GM12878 (cell line): ENCODE measurements at regions not wholly inside any gene's neighbourhood (a gene's known extent, or its start where the extent isn't known, plus 50 kb on each side); places are given as distances from the start of the nearest gene placed in this dataset.

Source experiments
- ASH2L ChIP-seq: fragments of 300-600, 200-600 bp; sonication (generic); IDR thresholded peaks from 2 replicates; pipeline ENCODE4 v1.6.1; 2017; ENCODE audit warnings: low read depth, mild to moderate bottlenecking, borderline replicate concordance
- ETV6 ChIP-seq, 2 experiments: fragments of 450-650 bp in 1 of 2; IDR thresholded peaks in 1 of 2; conservative IDR thresholded peaks in 1 of 2; 2 replicates each; pipeline ENCODE4 v1.6.1; 2014; ENCODE audit warnings: antibody characterized with exemption in 1 of 2, borderline replicate concordance in 1 of 2, low read depth in 1 of 2, mild to moderate bottlenecking in 1 of 2, moderate library complexity in 1 of 2
- LARP7 ChIP-seq: fragments of 450-650 bp; IDR thresholded peaks from 2 replicates; pipeline ENCODE4 v1.6.1; 2017; ENCODE audit warnings: mild to moderate bottlenecking
- NKRF ChIP-seq: fragments of 450-650 bp; conservative IDR thresholded peaks from 2 replicates; pipeline ENCODE4 v1.6.1; 2017; ENCODE audit warnings: mild to moderate bottlenecking, moderate library complexity
- TCF3 ChIP-seq: IDR thresholded peaks from 2 replicates; pipeline ENCODE4 v1.6.1; 2012; ENCODE audit warnings: low read depth, mild to moderate bottlenecking, low read length, borderline replicate concordance; ENCODE audit not compliant: insufficient read depth
- TCF7 ChIP-seq: IDR thresholded peaks from 2 replicates; pipeline ENCODE4 v1.6.1; 2014; ENCODE audit warnings: antibody characterized with exemption, borderline replicate concordance
- ZNF274 ChIP-seq: IDR thresholded peaks from one replicate; pipeline ENCODE4 v1.8.0; 2011; ENCODE audit not compliant: insufficient read length, insufficient read depth
- ZNF687 ChIP-seq: fragments of 450-650 bp; IDR thresholded peaks from 2 replicates; pipeline ENCODE4 v1.6.1; 2017; ENCODE audit warnings: mild to moderate bottlenecking, moderate library complexity
- TF ChIP-seq, protein P1 (sequence below): fragments of 450-650 bp; IDR thresholded peaks from 2 replicates; pipeline ENCODE4 v1.6.1; 2018; ENCODE audit warnings: mild to moderate bottlenecking, low read depth, moderate library complexity; ENCODE audit not compliant: partially characterized antibody
- TF ChIP-seq, protein P2 (sequence below): fragments of 450-650 bp; formaldehyde crosslinking; IDR thresholded peaks from 2 replicates; pipeline ENCODE4 v1.5.0; 2022; ENCODE audit warnings: mild to moderate bottlenecking, missing genetic modification characterization
- TF ChIP-seq, protein P3 (sequence below): fragments of 450-650 bp; IDR thresholded peaks from 2 replicates; pipeline ENCODE4 v1.6.1; 2016; ENCODE audit warnings: mild to moderate bottlenecking, moderate library complexity, borderline replicate concordance

DNA sequence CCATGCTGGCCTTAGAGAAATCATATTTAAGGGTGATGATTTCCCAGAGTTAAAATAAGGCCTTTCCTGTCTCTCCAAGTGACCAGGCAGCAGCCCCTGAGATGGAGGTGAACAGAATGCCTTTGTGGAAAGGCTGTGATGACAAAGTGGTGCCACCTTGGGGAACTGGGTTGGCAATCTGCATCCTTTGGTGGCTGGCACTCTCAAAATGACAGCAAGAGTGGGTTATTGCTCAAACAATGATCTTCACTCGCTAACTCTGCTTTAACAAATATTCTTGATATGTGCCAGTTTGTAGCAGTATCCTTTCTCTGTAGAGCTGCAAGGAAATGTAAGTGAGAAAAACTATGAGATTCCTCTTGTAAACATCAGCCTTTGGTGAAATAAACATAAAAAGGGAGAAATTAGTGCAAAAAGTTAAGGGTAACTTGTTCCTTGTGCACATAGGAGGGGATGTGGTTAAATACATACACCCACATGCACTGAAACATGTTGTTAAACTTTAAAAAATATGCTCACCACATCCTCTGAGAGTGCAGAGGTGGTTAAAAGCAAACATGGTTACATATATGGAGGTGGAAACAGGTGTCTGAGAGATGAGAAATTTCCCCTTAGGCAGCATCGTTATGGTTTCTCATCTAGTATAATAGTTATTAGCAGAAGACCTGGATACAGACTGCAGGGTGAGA lies 373.4 kb upstream of the CTNND2 start (continued):
- TF ChIP-seq, protein P1, sequence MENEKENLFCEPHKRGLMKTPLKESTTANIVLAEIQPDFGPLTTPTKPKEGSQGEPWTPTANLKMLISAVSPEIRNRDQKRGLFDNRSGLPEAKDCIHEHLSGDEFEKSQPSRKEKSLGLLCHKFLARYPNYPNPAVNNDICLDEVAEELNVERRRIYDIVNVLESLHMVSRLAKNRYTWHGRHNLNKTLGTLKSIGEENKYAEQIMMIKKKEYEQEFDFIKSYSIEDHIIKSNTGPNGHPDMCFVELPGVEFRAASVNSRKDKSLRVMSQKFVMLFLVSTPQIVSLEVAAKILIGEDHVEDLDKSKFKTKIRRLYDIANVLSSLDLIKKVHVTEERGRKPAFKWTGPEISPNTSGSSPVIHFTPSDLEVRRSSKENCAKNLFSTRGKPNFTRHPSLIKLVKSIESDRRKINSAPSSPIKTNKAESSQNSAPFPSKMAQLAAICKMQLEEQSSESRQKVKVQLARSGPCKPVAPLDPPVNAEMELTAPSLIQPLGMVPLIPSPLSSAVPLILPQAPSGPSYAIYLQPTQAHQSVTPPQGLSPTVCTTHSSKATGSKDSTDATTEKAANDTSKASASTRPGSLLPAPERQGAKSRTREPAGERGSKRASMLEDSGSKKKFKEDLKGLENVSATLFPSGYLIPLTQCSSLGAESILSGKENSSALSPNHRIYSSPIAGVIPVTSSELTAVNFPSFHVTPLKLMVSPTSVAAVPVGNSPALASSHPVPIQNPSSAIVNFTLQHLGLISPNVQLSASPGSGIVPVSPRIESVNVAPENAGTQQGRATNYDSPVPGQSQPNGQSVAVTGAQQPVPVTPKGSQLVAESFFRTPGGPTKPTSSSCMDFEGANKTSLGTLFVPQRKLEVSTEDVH: no peak
- TF ChIP-seq, protein P2, sequence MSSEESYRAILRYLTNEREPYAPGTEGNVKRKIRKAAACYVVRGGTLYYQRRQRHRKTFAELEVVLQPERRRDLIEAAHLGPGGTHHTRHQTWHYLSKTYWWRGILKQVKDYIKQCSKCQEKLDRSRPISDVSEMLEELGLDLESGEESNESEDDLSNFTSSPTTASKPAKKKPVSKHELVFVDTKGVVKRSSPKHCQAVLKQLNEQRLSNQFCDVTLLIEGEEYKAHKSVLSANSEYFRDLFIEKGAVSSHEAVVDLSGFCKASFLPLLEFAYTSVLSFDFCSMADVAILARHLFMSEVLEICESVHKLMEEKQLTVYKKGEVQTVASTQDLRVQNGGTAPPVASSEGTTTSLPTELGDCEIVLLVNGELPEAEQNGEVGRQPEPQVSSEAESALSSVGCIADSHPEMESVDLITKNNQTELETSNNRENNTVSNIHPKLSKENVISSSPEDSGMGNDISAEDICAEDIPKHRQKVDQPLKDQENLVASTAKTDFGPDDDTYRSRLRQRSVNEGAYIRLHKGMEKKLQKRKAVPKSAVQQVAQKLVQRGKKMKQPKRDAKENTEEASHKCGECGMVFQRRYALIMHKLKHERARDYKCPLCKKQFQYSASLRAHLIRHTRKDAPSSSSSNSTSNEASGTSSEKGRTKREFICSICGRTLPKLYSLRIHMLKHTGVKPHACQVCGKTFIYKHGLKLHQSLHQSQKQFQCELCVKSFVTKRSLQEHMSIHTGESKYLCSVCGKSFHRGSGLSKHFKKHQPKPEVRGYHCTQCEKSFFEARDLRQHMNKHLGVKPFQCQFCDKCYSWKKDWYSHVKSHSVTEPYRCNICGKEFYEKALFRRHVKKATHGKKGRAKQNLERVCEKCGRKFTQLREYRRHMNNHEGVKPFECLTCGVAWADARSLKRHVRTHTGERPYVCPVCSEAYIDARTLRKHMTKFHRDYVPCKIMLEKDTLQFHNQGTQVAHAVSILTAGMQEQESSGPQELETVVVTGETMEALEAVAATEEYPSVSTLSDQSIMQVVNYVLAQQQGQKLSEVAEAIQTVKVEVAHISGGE: no peak
- no peak for TF ChIP-seq ASH2L
- no peak for TF ChIP-seq ETV6 (conservative IDR thresholded peaks at IDR 0.05 in 1 of 2, IDR thresholded peaks at IDR 0.05 in 1 of 2; ENCODE audit: borderline replicate concordance in 1 of 2, low read depth in 1 of 2)
- no peak for TF ChIP-seq NKRF
- TF ChIP-seq ZNF274: no peak
- TF ChIP-seq TCF3: no peak
- no peak for TF ChIP-seq LARP7
- TF ChIP-seq ZNF687: no peak
- TF ChIP-seq, protein P3, sequence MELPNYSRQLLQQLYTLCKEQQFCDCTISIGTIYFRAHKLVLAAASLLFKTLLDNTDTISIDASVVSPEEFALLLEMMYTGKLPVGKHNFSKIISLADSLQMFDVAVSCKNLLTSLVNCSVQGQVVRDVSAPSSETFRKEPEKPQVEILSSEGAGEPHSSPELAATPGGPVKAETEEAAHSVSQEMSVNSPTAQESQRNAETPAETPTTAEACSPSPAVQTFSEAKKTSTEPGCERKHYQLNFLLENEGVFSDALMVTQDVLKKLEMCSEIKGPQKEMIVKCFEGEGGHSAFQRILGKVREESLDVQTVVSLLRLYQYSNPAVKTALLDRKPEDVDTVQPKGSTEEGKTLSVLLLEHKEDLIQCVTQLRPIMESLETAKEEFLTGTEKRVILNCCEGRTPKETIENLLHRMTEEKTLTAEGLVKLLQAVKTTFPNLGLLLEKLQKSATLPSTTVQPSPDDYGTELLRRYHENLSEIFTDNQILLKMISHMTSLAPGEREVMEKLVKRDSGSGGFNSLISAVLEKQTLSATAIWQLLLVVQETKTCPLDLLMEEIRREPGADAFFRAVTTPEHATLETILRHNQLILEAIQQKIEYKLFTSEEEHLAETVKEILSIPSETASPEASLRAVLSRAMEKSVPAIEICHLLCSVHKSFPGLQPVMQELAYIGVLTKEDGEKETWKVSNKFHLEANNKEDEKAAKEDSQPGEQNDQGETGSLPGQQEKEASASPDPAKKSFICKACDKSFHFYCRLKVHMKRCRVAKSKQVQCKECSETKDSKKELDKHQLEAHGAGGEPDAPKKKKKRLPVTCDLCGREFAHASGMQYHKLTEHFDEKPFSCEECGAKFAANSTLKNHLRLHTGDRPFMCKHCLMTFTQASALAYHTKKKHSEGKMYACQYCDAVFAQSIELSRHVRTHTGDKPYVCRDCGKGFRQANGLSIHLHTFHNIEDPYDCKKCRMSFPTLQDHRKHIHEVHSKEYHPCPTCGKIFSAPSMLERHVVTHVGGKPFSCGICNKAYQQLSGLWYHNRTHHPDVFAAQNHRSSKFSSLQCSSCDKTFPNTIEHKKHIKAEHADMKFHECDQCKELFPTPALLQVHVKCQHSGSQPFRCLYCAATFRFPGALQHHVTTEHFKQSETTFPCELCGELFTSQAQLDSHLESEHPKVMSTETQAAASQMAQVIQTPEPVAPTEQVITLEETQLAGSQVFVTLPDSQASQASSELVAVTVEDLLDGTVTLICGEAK: peak; percentile 29; the same call in 1 of the 2 replicates
- TF ChIP-seq TCF7: no peak
